HG02623 (cell line): ENCODE measurements at regions not wholly inside any gene's neighbourhood (a gene's known extent, or its start where the extent isn't known, plus 50 kb on each side); places are given as distances from the start of the nearest gene placed in this dataset.
"Not testable (repeated sequence)": the region's sequence is repeated elsewhere in the genome, so short reads cannot be mapped to it uniquely, and the experiment has no call there.

Experiments
- ATAC-seq: cut with Tn5 transposase; IDR thresholded peaks from one replicate; pipeline ENCODE4 v1.9.1; 2021; ENCODE audit warnings: moderate library complexity; ENCODE audit not compliant: unreplicated experiment

DNA sequence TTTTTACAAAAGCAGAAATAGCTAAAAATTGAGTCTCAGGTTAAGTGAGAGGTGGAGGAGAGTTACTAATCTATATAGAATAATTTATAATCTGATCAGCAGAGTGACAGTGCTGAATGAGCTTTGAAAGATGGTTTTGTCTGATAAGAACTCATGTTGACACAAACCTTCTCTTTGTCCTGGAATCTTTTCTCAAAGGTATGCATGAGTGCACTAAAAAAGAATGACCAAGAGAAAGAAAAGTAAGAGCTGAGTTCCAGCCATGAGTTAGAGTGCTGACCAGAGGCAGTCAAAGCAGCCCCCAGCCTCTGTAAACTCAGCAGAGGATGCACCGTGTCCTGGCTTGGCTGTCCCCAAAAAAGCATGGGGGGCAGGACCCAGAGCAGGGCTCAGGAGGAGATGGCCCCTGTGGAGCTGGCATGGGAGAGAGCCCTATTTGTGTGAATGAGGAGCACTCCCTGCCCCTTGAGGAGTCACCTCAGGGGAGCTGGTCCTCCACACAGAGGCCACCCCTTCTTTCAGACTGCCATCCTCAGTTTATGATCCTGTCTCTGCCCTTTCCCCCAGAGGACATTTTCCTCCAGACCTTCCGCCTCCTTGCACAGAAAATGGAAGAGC lies 129.8 kb downstream of the SEC23A start:
- no peak for ATAC-seq

DNA sequence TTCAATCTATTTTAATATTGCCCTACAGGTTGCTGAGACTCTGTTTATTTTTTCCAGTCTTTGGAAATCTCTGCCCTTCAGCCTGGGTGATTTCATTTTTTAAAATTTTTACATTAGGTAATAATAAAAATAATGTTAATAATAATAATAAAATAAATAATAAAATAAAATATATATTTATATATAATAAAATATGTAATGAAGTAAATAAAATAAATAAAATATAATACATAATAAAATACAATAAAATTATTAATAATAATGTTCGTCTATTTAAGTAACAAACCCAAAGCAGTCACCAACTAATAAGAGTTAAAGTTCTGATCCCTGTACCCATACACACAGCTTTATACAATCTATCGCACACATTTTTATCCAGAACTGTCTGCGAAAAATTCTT lies 130.5 kb downstream of the SEC23A start:
- no peak for ATAC-seq

DNA sequence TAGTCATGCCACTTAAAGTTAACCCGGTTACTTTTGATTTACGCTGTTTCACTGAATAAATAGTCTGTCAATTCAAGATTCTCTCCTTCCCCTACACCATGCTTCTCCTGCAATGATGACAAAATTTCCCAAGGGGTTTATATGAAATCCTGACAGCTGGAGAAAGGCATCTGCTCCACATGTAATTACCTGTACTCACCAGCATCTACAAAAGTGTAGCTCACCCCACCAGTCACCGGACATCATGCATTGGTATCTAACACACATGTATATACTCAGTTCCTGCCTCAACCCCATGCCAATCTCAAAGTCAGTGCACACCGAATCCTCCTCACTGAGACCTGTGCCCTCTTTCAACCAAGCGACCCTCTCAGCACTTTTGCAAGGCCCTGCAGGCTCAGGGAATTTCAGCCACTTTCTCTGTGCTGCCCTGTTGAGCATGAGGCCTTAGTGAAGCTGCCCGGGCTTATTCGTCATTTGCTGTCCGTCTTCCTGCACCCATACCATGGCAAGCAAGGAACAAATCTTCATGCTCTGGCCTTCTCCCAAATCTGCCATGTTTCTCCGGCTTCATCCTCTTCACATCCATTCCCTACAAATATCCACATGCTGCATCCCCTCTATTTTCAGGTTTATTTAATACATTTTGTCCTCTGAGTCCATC lies 131.6 kb downstream of the SEC23A start:
- no peak for ATAC-seq

- ATAC-seq: no peak
Observed at GRCh38 chr14:38964630-38965029, 138.4 kb downstream of the SEC23A start.

- no peak for ATAC-seq
Observed at GRCh38 chr14:38960946-38961531, 142.0 kb downstream of the SEC23A start.

DNA sequence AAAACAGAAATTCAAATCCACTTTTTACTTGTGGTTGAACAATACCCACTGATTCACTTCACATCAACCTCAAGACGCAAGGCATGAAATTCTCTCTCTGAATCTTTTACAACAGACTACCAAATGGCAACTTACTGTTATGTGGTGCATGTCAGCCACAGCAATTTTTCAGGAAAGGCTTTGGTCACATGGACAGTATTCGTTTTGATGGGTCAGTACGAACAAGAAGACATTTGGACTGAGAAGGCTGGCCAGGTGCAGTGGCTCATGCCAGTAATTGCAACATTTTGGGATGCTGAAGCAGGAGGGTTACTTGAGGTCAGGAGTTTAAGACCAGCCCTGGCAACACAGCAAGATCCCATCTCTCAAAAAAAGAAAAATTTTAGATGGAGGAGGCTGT lies 144.0 kb downstream of the SEC23A start:
- no peak for ATAC-seq

- no peak for ATAC-seq
Observed at GRCh38 chr14:38958589-38958988, 144.4 kb downstream of the SEC23A start.

- no peak for ATAC-seq
Observed at GRCh38 chr14:38951451-38951850, 151.6 kb downstream of the SEC23A start.

- no peak for ATAC-seq
Observed at GRCh38 chr14:38950676-38951075, 152.4 kb downstream of the SEC23A start.

- ATAC-seq: no peak
Observed at GRCh38 chr14:38948576-38948975, 154.5 kb downstream of the SEC23A start.

DNA sequence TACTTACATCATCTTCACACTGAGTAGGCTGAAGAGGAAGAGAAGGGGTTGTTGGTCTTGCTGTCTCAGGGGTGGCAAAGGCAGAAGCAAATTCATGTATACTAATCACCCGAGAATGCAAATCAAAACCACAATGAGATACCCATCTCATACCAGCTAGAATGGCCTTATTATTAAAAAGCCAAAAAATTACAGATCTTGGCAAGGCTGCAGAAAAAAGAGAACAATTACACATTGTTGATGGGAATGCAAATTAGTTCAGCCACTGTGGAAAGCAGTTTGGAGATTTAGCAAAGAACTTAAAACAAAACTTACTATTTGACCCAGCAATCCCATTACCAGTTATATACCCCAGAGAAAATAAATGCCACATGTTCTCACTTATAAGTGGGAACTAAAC lies 154.9 kb downstream of the SEC23A start:
- ATAC-seq: no peak

DNA sequence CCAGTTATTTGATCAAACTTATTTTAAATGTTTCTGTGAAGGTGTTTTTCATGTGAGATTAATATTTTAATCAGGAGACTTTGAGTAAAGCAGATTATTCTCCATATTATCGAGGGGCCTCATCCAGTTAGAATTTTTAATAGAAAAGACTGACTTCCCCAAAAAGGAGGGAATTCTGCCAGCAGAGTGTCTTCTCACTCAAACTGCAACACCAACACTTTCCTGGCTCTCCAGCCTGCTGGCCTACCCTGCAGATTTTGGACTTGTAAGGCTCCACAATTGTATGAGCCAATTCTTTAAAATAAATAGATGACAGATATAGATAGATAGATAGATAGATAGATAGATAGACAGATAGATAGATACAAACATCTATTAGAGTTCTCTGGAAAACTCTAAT lies 155.7 kb downstream of the SEC23A start:
- ATAC-seq: no peak

DNA sequence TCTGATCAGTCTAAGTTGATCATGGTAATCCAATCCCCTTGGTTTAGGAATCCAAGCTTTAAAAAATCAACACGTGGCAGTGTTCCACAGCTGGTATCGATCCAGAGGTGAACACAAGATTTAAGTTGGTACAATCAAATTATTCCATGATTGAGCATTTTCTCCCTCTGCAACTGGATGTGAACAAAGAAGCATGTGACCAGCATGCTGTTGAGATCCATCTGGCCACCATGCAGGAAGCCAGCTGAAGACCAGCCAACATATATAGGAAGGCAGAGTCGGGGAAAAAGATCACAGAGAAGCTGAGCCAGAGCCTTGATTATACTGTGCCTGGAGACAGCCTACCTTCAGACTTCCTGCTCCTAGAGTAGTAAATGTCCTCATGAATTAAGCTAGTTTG lies 158.3 kb downstream of the SEC23A start:
- ATAC-seq: no peak

DNA sequence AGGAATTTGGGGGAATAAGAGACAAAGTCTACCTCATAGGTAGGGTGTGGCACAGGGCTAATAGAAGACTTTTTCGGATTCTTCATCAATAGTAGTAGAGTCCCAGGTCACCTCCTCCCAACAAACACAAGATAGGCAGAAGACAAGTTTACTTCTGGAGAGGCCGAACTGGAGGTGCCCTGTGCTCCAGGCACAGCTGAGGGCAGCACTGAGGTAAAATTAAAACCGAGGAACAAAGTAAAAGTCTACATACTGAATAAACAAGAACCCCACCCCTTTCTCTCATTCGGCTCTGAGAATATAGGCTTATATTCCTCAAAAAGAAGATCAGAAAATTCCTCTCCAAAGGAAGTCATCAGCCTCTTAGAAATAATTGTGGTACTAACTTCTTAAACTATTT lies 161.5 kb downstream of the SEC23A start:
- no peak for ATAC-seq

DNA sequence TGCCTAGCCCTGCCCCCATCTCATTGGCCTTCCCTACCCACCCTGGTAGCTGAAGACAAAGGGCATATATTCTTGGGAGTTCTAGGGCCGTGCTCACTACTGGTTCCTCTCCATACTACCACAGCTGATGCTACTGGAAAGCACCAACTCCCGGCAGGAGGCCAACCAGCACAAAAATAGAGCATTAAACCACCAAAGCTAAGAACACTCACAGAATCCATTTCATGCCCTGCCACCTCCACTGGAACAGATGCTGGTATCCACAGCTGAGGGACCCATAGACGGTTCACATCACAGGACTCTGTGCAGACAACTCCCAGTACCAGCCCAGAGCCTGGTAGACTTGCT lies 170.4 kb downstream of the SEC23A start:
- ATAC-seq: not testable (repeated sequence)

- ATAC-seq: no peak
Observed at GRCh38 chr14:38931969-38932652, 170.9 kb downstream of the SEC23A start.

- no peak for ATAC-seq
Observed at GRCh38 chr14:38930898-38931297, 172.1 kb downstream of the SEC23A start.

GRCh38 chr14:38930022-38930421 lies 173.0 kb downstream of the SEC23A start:
- ATAC-seq: no peak

DNA sequence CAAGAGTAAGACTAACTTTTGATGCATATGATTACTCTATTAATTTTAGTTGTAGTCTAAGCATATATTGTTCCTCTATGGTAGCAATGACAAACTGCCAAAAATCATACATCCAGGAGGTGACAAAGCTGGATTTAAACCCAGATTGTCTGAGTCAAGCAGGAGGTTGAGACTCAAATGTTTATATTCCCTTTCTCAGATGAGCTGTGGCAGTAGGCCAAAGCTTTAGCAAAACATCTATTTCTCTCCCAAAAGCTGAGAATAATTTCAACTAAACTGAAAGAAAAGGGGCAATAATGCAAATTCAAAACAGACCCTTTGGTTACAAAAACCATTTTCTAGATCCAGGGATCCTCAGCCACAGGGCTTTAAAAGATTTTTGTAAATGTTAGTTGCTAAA lies 173.6 kb downstream of the SEC23A start:
- ATAC-seq: no peak

DNA sequence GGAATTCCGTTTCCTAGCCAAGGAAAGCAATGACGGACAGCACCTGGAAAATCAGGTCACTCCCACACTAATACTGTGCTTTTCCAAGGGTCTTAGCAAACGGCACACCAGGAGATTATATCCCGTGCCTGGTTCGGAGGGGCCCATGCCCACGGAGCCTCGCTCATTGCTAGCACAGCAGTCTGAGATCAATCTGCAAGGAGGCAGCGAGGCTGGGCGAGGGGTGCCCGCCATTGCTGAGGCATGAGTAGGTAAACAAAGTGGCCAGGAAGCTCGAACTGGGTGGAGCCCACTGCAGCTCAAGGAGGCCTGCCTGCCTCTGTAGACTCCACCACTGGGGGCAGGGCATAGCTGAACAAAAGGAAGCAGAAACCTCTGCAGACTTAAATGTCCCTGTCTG lies 181.1 kb downstream of the SEC23A start:
- ATAC-seq: not testable (repeated sequence)

DNA sequence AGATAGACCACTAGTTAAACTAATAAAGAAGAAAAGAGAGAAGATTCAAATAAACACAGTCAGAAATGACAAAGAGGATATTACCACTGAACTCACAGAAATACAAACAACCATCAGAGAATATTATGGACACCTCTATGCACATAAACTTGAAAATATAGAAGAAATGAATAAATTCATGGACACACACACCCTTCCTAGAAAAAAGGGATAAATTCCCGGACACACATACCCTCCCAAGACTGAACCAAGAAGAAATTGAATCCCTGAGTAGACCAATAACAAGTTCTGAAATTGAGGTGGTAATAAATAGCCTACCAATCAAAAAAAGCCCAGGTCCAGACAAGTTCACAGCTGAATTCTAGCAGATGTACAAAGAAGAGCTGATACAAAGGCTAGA lies 187.9 kb downstream of the SEC23A start:
- ATAC-seq: no peak

- no peak for ATAC-seq
Observed at GRCh38 chr14:38910092-38910491, 192.9 kb downstream of the SEC23A start.
